ENCODE measurements at regions not wholly inside any gene's neighbourhood (a gene's known extent, or its start where the extent isn't known, plus 50 kb on each side); places are given as distances from the start of the nearest gene placed in this dataset.

DNA sequence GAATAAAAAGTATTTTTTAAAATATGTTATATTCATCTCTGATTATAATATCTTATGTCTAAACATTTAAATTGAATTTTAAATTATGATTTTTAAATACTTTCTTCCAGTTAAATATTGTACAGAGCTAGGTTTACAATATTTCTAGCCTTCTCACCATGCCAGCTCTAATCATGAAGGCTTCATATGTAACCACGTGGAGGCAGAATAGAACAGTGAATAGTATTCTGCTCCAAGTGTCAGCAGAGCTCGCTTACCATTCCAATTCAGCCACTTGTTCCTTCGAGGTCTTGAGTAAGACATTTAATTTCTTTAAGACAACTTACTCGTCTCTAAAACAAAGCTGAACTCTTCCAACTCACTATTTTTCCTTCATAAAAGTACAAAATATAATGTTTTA lies 871.8 kb downstream of the SUCLG1 start:
- Mint-ChIP-seq H3K4me1 (ENCODE audit: unreplicated experiment) (peaks cover 5% of the 10 kb centered on the region), H3K36me3 (no peaks in the 10 kb centered on the region), H3K9me3 (peaks cover 3% of the 10 kb centered on the region), H3K4me3 (no peak overlapping the region), H3K27me3 (no peaks in the 10 kb centered on the region), H3K27ac (no peak overlapping the region)
- TF ChIP-seq, protein P1, sequence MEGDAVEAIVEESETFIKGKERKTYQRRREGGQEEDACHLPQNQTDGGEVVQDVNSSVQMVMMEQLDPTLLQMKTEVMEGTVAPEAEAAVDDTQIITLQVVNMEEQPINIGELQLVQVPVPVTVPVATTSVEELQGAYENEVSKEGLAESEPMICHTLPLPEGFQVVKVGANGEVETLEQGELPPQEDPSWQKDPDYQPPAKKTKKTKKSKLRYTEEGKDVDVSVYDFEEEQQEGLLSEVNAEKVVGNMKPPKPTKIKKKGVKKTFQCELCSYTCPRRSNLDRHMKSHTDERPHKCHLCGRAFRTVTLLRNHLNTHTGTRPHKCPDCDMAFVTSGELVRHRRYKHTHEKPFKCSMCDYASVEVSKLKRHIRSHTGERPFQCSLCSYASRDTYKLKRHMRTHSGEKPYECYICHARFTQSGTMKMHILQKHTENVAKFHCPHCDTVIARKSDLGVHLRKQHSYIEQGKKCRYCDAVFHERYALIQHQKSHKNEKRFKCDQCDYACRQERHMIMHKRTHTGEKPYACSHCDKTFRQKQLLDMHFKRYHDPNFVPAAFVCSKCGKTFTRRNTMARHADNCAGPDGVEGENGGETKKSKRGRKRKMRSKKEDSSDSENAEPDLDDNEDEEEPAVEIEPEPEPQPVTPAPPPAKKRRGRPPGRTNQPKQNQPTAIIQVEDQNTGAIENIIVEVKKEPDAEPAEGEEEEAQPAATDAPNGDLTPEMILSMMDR (conservative IDR thresholded peaks at IDR 0.05): no peak
- DNase-seq (ENCODE audit: extremely low spot score, unreplicated experiment): no peak

DNA sequence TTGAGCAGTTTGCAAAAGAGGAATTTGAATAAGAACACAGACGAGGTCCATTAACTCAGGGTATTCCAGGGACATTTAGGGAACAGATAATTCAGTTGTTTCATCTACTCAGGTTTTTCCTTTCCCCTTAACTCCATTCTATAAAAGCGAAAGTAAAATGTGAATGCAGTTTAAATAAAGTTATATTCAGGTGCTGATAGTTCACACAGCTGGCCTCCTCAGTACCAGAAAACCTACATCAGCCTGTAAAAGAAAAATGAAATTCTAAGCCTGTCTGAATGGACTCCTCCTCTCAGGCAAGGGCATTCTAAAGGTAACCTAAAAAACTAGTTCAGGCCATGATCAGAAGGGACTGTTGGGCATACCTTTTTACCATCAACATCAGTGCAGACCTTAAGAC lies 873.8 kb downstream of the SUCLG1 start:
- Mint-ChIP-seq H3K4me3 (no peak overlapping the region), H3K9me3 (peaks cover 3% of the 10 kb centered on the region), H3K27me3 (no peaks in the 10 kb centered on the region), H3K27ac (no peak overlapping the region), H3K36me3 (no peaks in the 10 kb centered on the region), H3K4me1 (ENCODE audit: unreplicated experiment) (peaks cover 5% of the 10 kb centered on the region)
- DNase-seq (ENCODE audit: extremely low spot score, unreplicated experiment): no peak
- TF ChIP-seq, protein P1 (conservative IDR thresholded peaks at IDR 0.05): no peak

DNA sequence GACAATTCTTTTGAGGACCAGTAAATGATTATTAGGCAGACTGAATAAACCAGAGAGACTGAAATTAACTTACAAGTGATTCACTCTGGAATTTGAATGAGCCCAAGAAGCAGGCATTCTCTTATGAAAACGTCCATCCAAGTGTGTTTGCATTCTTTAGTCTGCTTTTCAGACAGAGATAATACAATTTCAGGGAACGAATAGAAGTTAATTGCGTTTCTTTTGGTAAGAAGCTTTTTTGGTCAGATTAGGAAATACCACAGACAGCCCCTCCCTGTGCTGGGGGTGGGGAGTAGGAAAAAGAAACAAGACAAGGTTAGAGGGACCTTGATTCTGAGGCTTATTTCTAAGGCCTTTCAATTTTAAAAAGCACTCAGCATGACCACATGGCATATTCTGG lies 874.4 kb downstream of the SUCLG1 start:
- DNase-seq (ENCODE audit: extremely low spot score, unreplicated experiment): no peak
- TF ChIP-seq, protein P1 (conservative IDR thresholded peaks at IDR 0.05): no peak
- H3K27me3 Mint-ChIP-seq: no peaks in the 10 kb centered on the region
- no peaks in the 10 kb centered on the region for H3K36me3 Mint-ChIP-seq
- H3K4me1 Mint-ChIP-seq (ENCODE audit: unreplicated experiment): peaks cover 5% of the 10 kb centered on the region
- no peak overlapping the region for H3K27ac Mint-ChIP-seq
- no peak overlapping the region for H3K4me3 Mint-ChIP-seq
- H3K9me3 Mint-ChIP-seq: peaks cover 3% of the 10 kb centered on the region

DNA sequence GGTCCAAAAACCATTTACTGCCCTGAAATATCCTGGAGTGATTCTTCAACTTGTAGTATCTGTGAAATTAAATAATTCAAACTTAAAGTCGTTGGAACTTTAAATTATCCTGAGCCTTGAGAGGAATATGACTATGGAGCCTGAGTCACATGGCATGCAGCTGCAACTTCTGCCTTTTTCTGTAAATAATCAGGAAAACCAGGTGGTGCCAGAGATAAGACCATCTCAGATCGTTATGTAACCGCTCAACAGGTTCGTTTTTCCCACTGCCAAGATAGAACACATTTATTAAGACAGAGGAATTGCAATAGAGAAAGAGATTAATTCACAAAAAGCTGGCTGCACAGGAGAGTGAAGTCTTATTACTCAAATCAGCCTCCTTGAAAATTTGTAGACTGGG lies 876.5 kb downstream of the SUCLG1 start:
- TF ChIP-seq, protein P1 (conservative IDR thresholded peaks at IDR 0.05): no peak
- H3K9me3 Mint-ChIP-seq: no peaks in the 10 kb centered on the region
- DNase-seq (ENCODE audit: extremely low spot score, unreplicated experiment): no peak
- no peak overlapping the region for H3K27ac Mint-ChIP-seq
- no peaks in the 10 kb centered on the region for H3K36me3 Mint-ChIP-seq
- H3K4me1 Mint-ChIP-seq (ENCODE audit: unreplicated experiment): peaks cover 8% of the 10 kb centered on the region
- no peak overlapping the region for H3K4me3 Mint-ChIP-seq
- no peaks in the 10 kb centered on the region for H3K27me3 Mint-ChIP-seq

DNA sequence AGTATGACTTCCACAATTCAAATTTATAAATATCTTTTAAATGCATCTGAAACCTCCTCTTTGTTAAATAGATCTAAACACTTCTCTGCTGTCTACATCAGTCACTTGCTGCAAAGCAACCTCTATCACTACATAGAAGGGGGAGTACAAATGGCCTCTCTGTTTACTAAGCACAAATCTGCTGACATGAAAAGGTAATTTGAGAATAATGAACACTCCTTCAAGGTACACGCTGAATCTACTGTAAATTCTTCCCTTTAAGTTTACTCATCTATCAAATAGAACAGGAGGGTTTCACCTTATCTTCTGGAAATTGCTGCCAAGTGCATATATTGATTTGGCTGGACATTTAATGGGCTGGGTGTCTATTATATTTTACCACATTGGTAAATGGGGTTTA lies 879.6 kb downstream of the SUCLG1 start:
- Mint-ChIP-seq H3K4me3 (no peak overlapping the region), H3K9me3 (no peaks in the 10 kb centered on the region), H3K27ac (no peak overlapping the region), H3K36me3 (no peaks in the 10 kb centered on the region), H3K4me1 (ENCODE audit: unreplicated experiment) (peaks cover 3% of the 10 kb centered on the region), H3K27me3 (peaks cover 2% of the 10 kb centered on the region)
- TF ChIP-seq, protein P1 (conservative IDR thresholded peaks at IDR 0.05): no peak
- no peak for DNase-seq (ENCODE audit: extremely low spot score, unreplicated experiment)

DNA sequence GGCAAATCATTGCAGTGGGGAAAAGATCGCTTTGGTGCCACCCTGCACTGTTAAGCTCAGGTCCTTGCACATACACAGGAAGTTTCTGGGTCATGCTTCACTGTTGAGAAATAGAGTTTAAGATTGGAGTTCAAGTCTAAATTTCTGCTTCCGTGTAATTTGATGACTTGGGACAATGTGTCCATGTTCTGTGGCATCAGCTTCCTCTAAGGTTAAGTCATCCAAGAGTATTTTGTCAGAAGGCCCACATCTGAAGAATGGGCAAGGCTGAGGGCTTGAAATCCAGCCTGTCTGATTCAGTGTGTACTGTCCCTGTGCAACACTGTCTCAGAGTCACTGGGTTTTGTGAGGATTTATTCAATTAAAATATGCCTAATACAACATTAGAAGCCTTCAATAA lies 880.7 kb downstream of the SUCLG1 start:
- Mint-ChIP-seq H3K4me3 (no peak overlapping the region), H3K4me1 (ENCODE audit: unreplicated experiment) (peaks cover 3% of the 10 kb centered on the region), H3K27ac (no peak overlapping the region), H3K36me3 (no peaks in the 10 kb centered on the region), H3K27me3 (peaks cover 2% of the 10 kb centered on the region), H3K9me3 (no peaks in the 10 kb centered on the region)
- DNase-seq (ENCODE audit: extremely low spot score, unreplicated experiment): no peak
- TF ChIP-seq, protein P1 (conservative IDR thresholded peaks at IDR 0.05): no peak
